Panc1 (cell line): ENCODE measurements at regions not wholly inside any gene's neighbourhood (a gene's known extent, or its start where the extent isn't known, plus 50 kb on each side); places are given as distances from the start of the nearest gene placed in this dataset.

Source experiments
- ATAC-seq: fragments of 200-7000 bp; cut with Tn5 transposase; 2 replicates; pipeline ENCODE4 v1.9.1; 2020; ENCODE audit warnings: mild to moderate bottlenecking, moderate library complexity
- BruUV-seq: library from RNA; stranded (reverse); fragments of 400-500 nt; replicated peaks from 2 replicates; lab custom pipeline; 2021; lab: Mats Ljungman, UMichigan
- CTCF ChIA-PET: fragments of 300-600 bp; sonication (Branson Sonifier 250); formaldehyde crosslinking; loops from one replicate; lab custom pipeline; 2022; ENCODE audit warnings: antibody characterized with exemption; lab: Charles Lee
- POLR2A ChIA-PET: fragments of 300-600 bp; sonication (Branson Sonifier 250); formaldehyde crosslinking; loops from one replicate; lab custom pipeline; 2022; ENCODE audit warnings: antibody characterized with exemption; lab: Charles Lee
- DNase-seq: peaks from one replicate; pipeline ENCODE4 v3.0.0-alpha.2; 2010; ENCODE audit warnings: low read depth, low spot score
- H3K27ac ChIP-seq: 2 replicates; pipeline ENCODE4 v1.5.1; 2011; ENCODE audit warnings: mild to moderate bottlenecking, low read length, inconsistent platforms
- H3K27me3 ChIP-seq: fragments of 200-500 bp; sonication (Bioruptor generic); 2 replicates; pipeline ENCODE4 v1.6.0; 2014; ENCODE audit warnings: low read length, inconsistent platforms; ENCODE audit not compliant: control insufficient read depth, insufficient read depth
- H3K36me3 ChIP-seq: fragments of 200-500 bp; sonication (Bioruptor generic); 2 replicates; pipeline ENCODE4 v1.5.1; 2014; ENCODE audit warnings: inconsistent platforms, mild to moderate bottlenecking, low read length, moderate library complexity; ENCODE audit not compliant: control insufficient read depth, insufficient read depth
- H3K4me1 ChIP-seq: 2 replicates; pipeline ENCODE4 v1.5.1; 2011; ENCODE audit warnings: inconsistent platforms, mild to moderate bottlenecking, low read length, moderate library complexity; ENCODE audit not compliant: control insufficient read depth, insufficient read depth
- H3K4me3 ChIP-seq, 2 experiments: 2 replicates each; pipeline ENCODE4 v1.5.1; 2011 to 2012; ENCODE audit warnings: low read depth in 2 of 2, low read length in 2 of 2, mild to moderate bottlenecking in 2 of 2, inconsistent platforms in 1 of 2, moderate library complexity in 1 of 2
- H3K9me3 ChIP-seq: fragments of 200-500 bp; sonication (Bioruptor generic); 2 replicates; pipeline ENCODE4 v1.5.1; 2014; ENCODE audit warnings: low read depth, mild to moderate bottlenecking, inconsistent platforms, low read length, moderate library complexity; ENCODE audit not compliant: control insufficient read depth, insufficient read depth
- CTCF ChIP-seq: fragments of 450-650 bp; IDR thresholded peaks from 2 replicates; pipeline ENCODE4 v1.5.1; 2017; ENCODE audit warnings: mild to moderate bottlenecking
- POLR2AphosphoS5 ChIP-seq: IDR thresholded peaks from 2 replicates; pipeline ENCODE4 v1.6.1; 2012; ENCODE audit warnings: mild to moderate bottlenecking, low read depth, low read length, moderate library complexity
- REST ChIP-seq, 2 experiments: IDR thresholded peaks; 2 replicates each; pipeline ENCODE4 v1.6.1; 2011 to 2012; ENCODE audit warnings: low read depth in 2 of 2, control low read depth in 1 of 2, low read length in 1 of 2, mild to moderate bottlenecking in 1 of 2, moderate library complexity in 1 of 2; ENCODE audit not compliant: insufficient read depth in 1 of 2
- SIN3A ChIP-seq: IDR thresholded peaks from 2 replicates; pipeline ENCODE4 v1.6.1; 2012; ENCODE audit warnings: low read depth, mild to moderate bottlenecking, low read length, moderate library complexity, borderline replicate concordance; ENCODE audit not compliant: insufficient read depth
- TCF7L2 ChIP-seq: IDR thresholded peaks from 2 replicates; pipeline ENCODE4 v1.6.1; 2011; ENCODE audit warnings: mild to moderate bottlenecking, low read depth, low read length, inconsistent platforms
- in situ Hi-C: cut with HindIII; loops from 2 replicates; pipeline ENCODE4 v1.10.0; 2016; ENCODE audit warnings: low sequenced_read_pairs, low pct_unique_long_range_greater_than_20kb
- intact Hi-C: fragments of 100-400 bp; cut with micrococcal nuclease; formaldehyde crosslinking; loops from one replicate; pipeline ENCODE4 v1.10.0; 2022; ENCODE audit not compliant: unreplicated experiment

- Histone ChIP-seq H3K27me3 (no peaks in the 10 kb centered on the region), H3K4me3 (no peak overlapping the region), H3K4me1 (no peaks in the 10 kb centered on the region), H3K36me3 (no peaks in the 10 kb centered on the region), H3K9me3 (no peaks in the 10 kb centered on the region), H3K27ac (no peak overlapping the region)
- TF ChIP-seq TCF7L2 = no peak
- TF ChIP-seq POLR2AphosphoS5 = no peak
- no peak for TF ChIP-seq CTCF
- TF ChIP-seq REST (IDR thresholded peaks at IDR 0.05; ENCODE audit: insufficient read depth in 1 of 2, low read depth in 2 of 2, low read length in 1 of 2) = no peak
- no peak for TF ChIP-seq SIN3A
- POLR2A ChIA-PET = no interaction called here
- intact Hi-C loops (no loop called here), in situ Hi-C loops (no loop called here)
- ATAC-seq (no peak), DNase-seq (no peak)
- CTCF ChIA-PET = no interaction called here
- BruUV-seq = no TSS peak
Measured at GRCh38 chr13:104823709-104824108, 1711.8 kb downstream of the EFNB2 start.

- no peak for TF ChIP-seq REST (IDR thresholded peaks at IDR 0.05; ENCODE audit: insufficient read depth in 1 of 2, low read depth in 2 of 2, low read length in 1 of 2)
- TF ChIP-seq CTCF = no peak
- TF ChIP-seq SIN3A = no peak
- no peak for TF ChIP-seq POLR2AphosphoS5
- TF ChIP-seq TCF7L2 = no peak
- POLR2A ChIA-PET = no interaction called here
- Histone ChIP-seq H3K27me3 (no peaks in the 10 kb centered on the region), H3K4me1 (no peaks in the 10 kb centered on the region), H3K4me3 (no peak overlapping the region), H3K9me3 (no peaks in the 10 kb centered on the region), H3K36me3 (no peaks in the 10 kb centered on the region), H3K27ac (no peak overlapping the region)
- intact Hi-C loops = no loop called here
- DNase-seq (no peak), ATAC-seq (no peak)
- in situ Hi-C loops = no loop called here
- BruUV-seq = no TSS peak
- CTCF ChIA-PET = no interaction called here
Measured at GRCh38 chr13:104823071-104823470, 1712.4 kb downstream of the EFNB2 start.
